Caco-2 (cell line): ENCODE measurements at regions not wholly inside any gene's neighbourhood (a gene's known extent, or its start where the extent isn't known, plus 50 kb on each side); places are given as distances from the start of the nearest gene placed in this dataset.
"Not testable (repeated sequence)": the region's sequence is repeated elsewhere in the genome, so short reads cannot be mapped to it uniquely, and the experiment has no call there.

ENCODE experiments used
- BruUV-seq: library from RNA; stranded (reverse); fragments of 400-500 nt; replicated peaks from 2 replicates; lab custom pipeline; 2021; lab: Mats Ljungman, UMichigan
- CTCF ChIA-PET: fragments of 300-600 bp; sonication (Branson Sonifier 250); formaldehyde crosslinking; loops from one replicate; lab custom pipeline; 2022; ENCODE audit warnings: antibody characterized with exemption; lab: Charles Lee
- POLR2A ChIA-PET: fragments of 300-600 bp; sonication (Branson Sonifier 250); formaldehyde crosslinking; loops from one replicate; lab custom pipeline; 2022; ENCODE audit warnings: antibody characterized with exemption; lab: Charles Lee
- DNase-seq, 2 experiments: peaks; one replicate each; pipeline versions ENCODE4 v3.0.0 to v3.0.0-alpha.2; 2020 to 2022
- H3K27me3 ChIP-seq: replicated peaks from 2 replicates; pipeline ENCODE4 v1.6.0; 2011; ENCODE audit warnings: low read length; ENCODE audit not compliant: control insufficient read depth, insufficient read depth
- H3K36me3 ChIP-seq: 2 replicates; pipeline ENCODE4 v1.5.1; 2011; ENCODE audit warnings: low read length; ENCODE audit not compliant: control insufficient read depth, insufficient read depth
- H3K4me1 ChIP-seq: fragments of 250-450 bp; sonication (Bioruptor Pico); 2 replicates; pipeline ENCODE4 v1.5.1; 2020; ENCODE audit warnings: mild to moderate bottlenecking
- H3K4me3 ChIP-seq: 2 replicates; pipeline ENCODE4 v1.5.1; 2011; ENCODE audit warnings: low read depth, mild to moderate bottlenecking, control low read depth, low read length
- H3K9me3 ChIP-seq: fragments of 250-450 bp; sonication (Bioruptor Pico); 2 replicates; pipeline ENCODE4 v1.5.1; 2020; ENCODE audit warnings: mild to moderate bottlenecking, moderate library complexity
- H3K27ac Mint-ChIP-seq: one replicate; pipeline ENCODE4 v1.8.0; 2022; ENCODE audit warnings: mixed read lengths; ENCODE audit not compliant: unreplicated experiment
- H3K27me3 Mint-ChIP-seq: one replicate; pipeline ENCODE4 v1.8.0; 2022; ENCODE audit warnings: mixed read lengths; ENCODE audit not compliant: insufficient read depth, unreplicated experiment
- H3K36me3 Mint-ChIP-seq: one replicate; pipeline ENCODE4 v1.8.0; 2022; ENCODE audit warnings: mild to moderate bottlenecking, mixed read lengths; ENCODE audit not compliant: insufficient read depth, unreplicated experiment
- H3K4me1 Mint-ChIP-seq: one replicate; pipeline ENCODE4 v1.8.0; 2022; ENCODE audit warnings: low read depth, mixed read lengths; ENCODE audit not compliant: unreplicated experiment
- H3K4me3 Mint-ChIP-seq: one replicate; pipeline ENCODE4 v1.8.0; 2022; ENCODE audit warnings: mild to moderate bottlenecking, moderate library complexity, mixed read lengths; ENCODE audit not compliant: unreplicated experiment
- H3K9me3 Mint-ChIP-seq: one replicate; pipeline ENCODE4 v1.8.0; 2022; ENCODE audit warnings: mixed read lengths; ENCODE audit not compliant: unreplicated experiment
- CTCF ChIP-seq, 2 experiments: fragments of 200-600 bp in 1 of 2; IDR thresholded peaks; 1 replicate in 1 of 2; 2 replicates in 1 of 2; pipeline versions ENCODE4 v1.5.1 to v1.8.0; 2011 to 2022; ENCODE audit warnings: antibody characterized with exemption in 1 of 2, control low read depth in 1 of 2, inconsistent platforms in 1 of 2, low read depth in 1 of 2, low read length in 1 of 2, mild to moderate bottlenecking in 1 of 2, moderate library complexity in 1 of 2; ENCODE audit not compliant: insufficient read depth in 1 of 2, severe bottlenecking in 1 of 2, unreplicated experiment in 1 of 2
- intact Hi-C: fragments of 100-400 bp; cut with micrococcal nuclease; formaldehyde crosslinking; loops from one replicate; pipeline ENCODE4 v1.10.0; 2022; ENCODE audit not compliant: unreplicated experiment

GRCh38 chr6:112682071-112682470, 334.9 kb downstream of the RFPL4B start:
- no peak for DNase-seq
- Mint-ChIP-seq H3K27me3 (no peaks in the 10 kb centered on the region), H3K9me3 (no peaks in the 10 kb centered on the region), H3K27ac (no peak overlapping the region), H3K36me3 (no peaks in the 10 kb centered on the region), H3K4me3 (no peak overlapping the region), H3K4me1 (no peaks in the 10 kb centered on the region)
- ChIA-PET CTCF (no interaction called here), POLR2A (no interaction called here)
- BruUV-seq, result no TSS peak
- Histone ChIP-seq H3K36me3 (no peaks in the 10 kb centered on the region), H3K4me3 (no peak overlapping the region), H3K27me3 (no peaks in the 10 kb centered on the region), H3K4me1 (no peaks in the 10 kb centered on the region), H3K9me3 (no peaks in the 10 kb centered on the region)
- no peak for TF ChIP-seq CTCF (IDR thresholded peaks at IDR 0.05; ENCODE audit: insufficient read depth in 1 of 2, low read depth in 1 of 2, low read length in 1 of 2, severe bottlenecking in 1 of 2, unreplicated experiment in 1 of 2)
- intact Hi-C loops, result no loop called here

- Mint-ChIP-seq H3K27ac (no peak overlapping the region), H3K36me3 (no peaks in the 10 kb centered on the region), H3K9me3 (no peaks in the 10 kb centered on the region), H3K4me3 (no peak overlapping the region), H3K4me1 (no peaks in the 10 kb centered on the region), H3K27me3 (no peaks in the 10 kb centered on the region)
- H3K27me3 ChIP-seq, result no peaks in the 10 kb centered on the region
- no peak for TF ChIP-seq CTCF (IDR thresholded peaks at IDR 0.05; ENCODE audit: insufficient read depth in 1 of 2, low read depth in 1 of 2, low read length in 1 of 2, severe bottlenecking in 1 of 2, unreplicated experiment in 1 of 2)
- ChIA-PET CTCF (no interaction called here), POLR2A (no interaction called here)
- DNase-seq, result no peak
- no peaks in the 10 kb centered on the region for H3K36me3 ChIP-seq
- H3K4me1 ChIP-seq, result no peaks in the 10 kb centered on the region
- no peak overlapping the region for H3K4me3 ChIP-seq
- no peaks in the 10 kb centered on the region for H3K9me3 ChIP-seq
- no TSS peak for BruUV-seq
- intact Hi-C loops, result no loop called here
Measured at GRCh38 chr6:112683106-112683505, 336.0 kb downstream of the RFPL4B start.

GRCh38 chr6:112683926-112684325, 336.8 kb downstream of the RFPL4B start:
- Histone ChIP-seq H3K36me3 (no peaks in the 10 kb centered on the region), H3K4me3 (no peak overlapping the region), H3K4me1 (no peaks in the 10 kb centered on the region), H3K9me3 (no peaks in the 10 kb centered on the region), H3K27me3 (no peaks in the 10 kb centered on the region)
- CTCF ChIA-PET, result no interaction called here
- POLR2A ChIA-PET, result no interaction called here
- no TSS peak for BruUV-seq
- no peak overlapping the region for H3K27ac Mint-ChIP-seq
- no peak for DNase-seq
- H3K4me1 Mint-ChIP-seq, result no peaks in the 10 kb centered on the region
- H3K4me3 Mint-ChIP-seq, result no peak overlapping the region
- intact Hi-C loops, result no loop called here
- no peaks in the 10 kb centered on the region for H3K36me3 Mint-ChIP-seq
- no peaks in the 10 kb centered on the region for H3K27me3 Mint-ChIP-seq
- H3K9me3 Mint-ChIP-seq, result no peaks in the 10 kb centered on the region
- no peak for TF ChIP-seq CTCF (IDR thresholded peaks at IDR 0.05; ENCODE audit: insufficient read depth in 1 of 2, low read depth in 1 of 2, low read length in 1 of 2, severe bottlenecking in 1 of 2, unreplicated experiment in 1 of 2)

GRCh38 chr6:112685521-112686220, 338.5 kb downstream of the RFPL4B start:
- H3K36me3 Mint-ChIP-seq, H3K9me3 ChIP-seq, H3K4me1 ChIP-seq, H3K4me1 Mint-ChIP-seq, H3K27ac Mint-ChIP-seq, H3K27me3 ChIP-seq, H3K27me3 Mint-ChIP-seq, DNase-seq, POLR2A ChIA-PET, BruUV-seq, H3K4me3 Mint-ChIP-seq, H3K4me3 ChIP-seq, intact Hi-C loops, CTCF ChIA-PET, H3K36me3 ChIP-seq, H3K9me3 Mint-ChIP-seq: not testable (repeated sequence)

GRCh38 chr6:112688487-112689165, 341.5 kb downstream of the RFPL4B start:
- H3K4me1 Mint-ChIP-seq, CTCF ChIA-PET, BruUV-seq, H3K4me1 ChIP-seq, H3K36me3 ChIP-seq, H3K36me3 Mint-ChIP-seq, H3K27ac Mint-ChIP-seq, POLR2A ChIA-PET, H3K9me3 Mint-ChIP-seq, H3K4me3 ChIP-seq, H3K4me3 Mint-ChIP-seq, H3K27me3 ChIP-seq, DNase-seq, intact Hi-C loops, H3K9me3 ChIP-seq, H3K27me3 Mint-ChIP-seq: not testable (repeated sequence)
